Mesodermal cell (in vitro differentiated cells): ENCODE measurements at regions not wholly inside any gene's neighbourhood (a gene's known extent, or its start where the extent isn't known, plus 50 kb on each side); places are given as distances from the start of the nearest gene placed in this dataset.

Experiments used
- H3K27ac ChIP-seq: 2 replicates; pipeline ENCODE4 v1.7.0; 2013; ENCODE audit warnings: mild to moderate bottlenecking, low read depth, low read length, moderate library complexity; ENCODE audit not compliant: severe bottlenecking
- H3K36me3 ChIP-seq: 2 replicates; pipeline ENCODE4 v1.7.1; 2013; ENCODE audit warnings: mild to moderate bottlenecking, low read length, moderate library complexity; ENCODE audit not compliant: control insufficient read depth, insufficient read depth
- H3K4me1 ChIP-seq: one replicate; pipeline ENCODE4 v1.7.1; 2013; ENCODE audit warnings: mild to moderate bottlenecking, low read length; ENCODE audit not compliant: insufficient read depth, control insufficient read depth, poor library complexity, severe bottlenecking
- H3K4me3 ChIP-seq: 2 replicates; pipeline ENCODE4 v1.7.0; 2013; ENCODE audit warnings: low read length, control low read depth, mild to moderate bottlenecking; ENCODE audit not compliant: insufficient read depth, poor library complexity, severe bottlenecking; ENCODE audit errors: extremely low read depth
- H3K9me3 ChIP-seq: 2 replicates; pipeline ENCODE4 v1.7.1; 2013; ENCODE audit warnings: mild to moderate bottlenecking, low read length, moderate library complexity; ENCODE audit not compliant: control insufficient read depth
- WGBS, 2 experiments: methylation state at CpG; one replicate each; pipeline ENCODE4 v1.1.5; 2013; ENCODE audit warnings: missing lambda C conversion rate in 2 of 2; ENCODE audit not compliant: insufficient coverage in 2 of 2; 5-methylcytosine and 5-hydroxymethylcytosine counted together

- H3K4me3 ChIP-seq: no peak overlapping the region
- WGBS, 2 experiments: no CpG with 5 or more reads among the region's 1 CpG
- H3K36me3 ChIP-seq: no peaks in the 10 kb centered on the region
- H3K9me3 ChIP-seq: no peaks in the 10 kb centered on the region
- H3K27ac ChIP-seq: no peak overlapping the region
- H3K4me1 ChIP-seq: peaks cover 3% of the 10 kb centered on the region
Observed at GRCh38 chr13:66033924-66034323, 1196.2 kb downstream of the PCDH9 start.

DNA sequence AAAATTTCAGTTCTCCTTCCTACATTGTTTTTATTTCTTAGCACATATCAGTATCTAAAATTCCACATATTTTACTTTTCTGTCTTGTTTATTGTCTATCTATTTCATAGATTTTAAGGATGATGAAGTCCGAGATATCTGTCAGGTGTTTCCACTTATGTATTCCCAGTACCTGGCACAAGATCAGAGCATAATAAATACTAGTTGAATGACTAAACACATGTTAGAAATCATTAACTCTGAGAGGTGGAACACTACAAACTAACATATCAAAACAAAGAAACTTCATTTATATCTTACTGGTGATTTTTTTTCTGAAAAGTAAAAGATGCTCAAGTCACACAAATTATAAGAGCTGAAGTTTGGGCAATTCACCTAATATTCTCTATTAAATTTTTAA lies 1208.3 kb downstream of the PCDH9 start:
- Histone ChIP-seq H3K27ac (no peak overlapping the region), H3K4me1 (no peaks in the 10 kb centered on the region), H3K36me3 (no peaks in the 10 kb centered on the region), H3K9me3 (no peaks in the 10 kb centered on the region), H3K4me3 (no peak overlapping the region)
- no CpG with 5 or more reads among the region's 1 CpG for WGBS, 2 experiments

DNA sequence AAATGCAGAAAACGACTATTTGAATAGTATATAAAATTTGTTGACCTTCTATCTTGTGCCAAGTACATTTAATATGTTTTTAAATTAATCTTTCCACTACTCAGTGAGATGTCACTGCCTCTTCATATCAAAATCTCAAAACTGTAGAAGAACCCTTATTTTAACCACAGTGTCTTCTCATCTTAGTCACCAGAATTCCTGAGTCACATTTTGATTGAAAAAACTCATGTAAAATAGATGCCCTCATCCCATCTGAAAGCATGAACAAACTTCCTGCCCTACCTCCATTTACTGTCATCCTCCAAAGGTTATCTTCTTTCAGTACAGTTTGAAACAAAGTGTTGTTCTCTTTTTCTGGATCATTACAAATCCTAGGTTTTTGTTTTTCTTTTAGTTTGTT lies 1215.4 kb downstream of the PCDH9 start:
- no peaks in the 10 kb centered on the region for H3K36me3 ChIP-seq
- no CpG with 5 or more reads among the region's 1 CpG for WGBS, 2 experiments
- no peaks in the 10 kb centered on the region for H3K4me1 ChIP-seq
- H3K27ac ChIP-seq: no peak overlapping the region
- no peak overlapping the region for H3K4me3 ChIP-seq
- H3K9me3 ChIP-seq: no peaks in the 10 kb centered on the region

DNA sequence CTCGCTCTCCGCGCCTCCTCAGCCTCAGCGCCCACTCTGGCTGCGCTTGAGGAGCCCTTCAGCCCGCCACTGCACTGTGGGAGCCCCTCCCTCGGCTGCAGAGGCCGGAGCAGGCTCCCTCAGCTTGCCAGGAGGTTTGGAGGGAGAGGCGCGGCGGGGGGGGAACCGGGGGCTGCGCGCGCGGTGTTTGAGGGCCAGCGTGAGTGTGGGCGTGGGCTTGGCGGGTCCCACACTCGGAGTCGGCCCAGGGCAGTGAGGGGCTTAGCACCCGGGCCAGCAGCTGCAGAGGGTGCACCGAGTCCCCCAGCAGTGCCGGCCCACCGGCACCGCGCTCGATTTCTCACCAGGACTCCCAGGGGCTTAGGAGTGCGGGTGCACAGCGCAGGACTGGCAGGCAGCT lies 1220.9 kb downstream of the PCDH9 start:
- no peaks in the 10 kb centered on the region for H3K9me3 ChIP-seq
- no peak overlapping the region for H3K27ac ChIP-seq
- H3K4me1 ChIP-seq: no peaks in the 10 kb centered on the region
- no peak overlapping the region for H3K4me3 ChIP-seq
- WGBS, 2 experiments: 94% methylated on average over 26 to 30 of the region's 30 CpGs
- no peaks in the 10 kb centered on the region for H3K36me3 ChIP-seq

DNA sequence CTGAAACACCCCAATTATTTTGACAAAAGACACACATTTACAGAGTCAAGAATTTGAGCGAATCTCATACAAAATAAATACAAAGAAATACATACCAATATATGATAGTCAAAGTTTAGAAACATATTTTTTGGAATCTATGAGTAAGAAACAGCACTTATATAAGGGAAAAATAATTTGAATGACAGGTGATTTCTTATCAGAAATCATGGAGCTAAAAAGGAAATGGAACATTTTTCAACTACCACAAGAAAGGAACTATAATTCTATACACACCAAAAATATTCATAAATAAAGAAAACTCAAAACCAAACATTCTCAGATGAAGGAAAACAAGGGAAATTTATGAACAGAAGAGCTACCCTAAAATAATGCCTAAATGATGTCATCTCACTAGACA lies 1226.6 kb downstream of the PCDH9 start:
- H3K36me3 ChIP-seq: no peaks in the 10 kb centered on the region
- WGBS, 2 experiments: no CpG with 5 or more reads among the region's 1 CpG

DNA sequence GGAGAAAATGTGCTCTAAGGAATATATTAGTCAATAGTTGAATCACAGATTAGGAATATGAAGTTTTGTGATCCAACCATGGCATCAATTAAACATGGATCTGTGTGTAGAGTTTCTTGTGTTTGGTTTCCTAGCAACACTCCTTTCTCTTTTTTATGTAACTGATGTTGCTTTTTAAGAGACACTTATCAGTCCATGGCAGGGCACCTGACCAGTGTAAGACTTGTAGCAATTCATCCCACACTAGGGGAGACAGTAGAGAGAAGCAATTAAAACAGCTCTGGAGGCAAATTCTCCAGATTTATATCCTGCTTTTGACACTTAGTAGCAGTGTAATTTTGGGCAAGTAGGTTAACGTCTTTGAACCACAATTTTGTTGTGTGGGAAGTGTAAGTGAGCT lies 1229.0 kb downstream of the PCDH9 start:
- WGBS, 2 experiments: no CpG with 5 or more reads among the region's 1 CpG
- no peak overlapping the region for H3K4me3 ChIP-seq
- no peaks in the 10 kb centered on the region for H3K4me1 ChIP-seq
- no peaks in the 10 kb centered on the region for H3K9me3 ChIP-seq
- no peak overlapping the region for H3K27ac ChIP-seq
- no peaks in the 10 kb centered on the region for H3K36me3 ChIP-seq

More for the DNA sequence above, 1226.6 kb downstream of the PCDH9 start:
- Histone ChIP-seq H3K4me1 (no peaks in the 10 kb centered on the region), H3K9me3 (no peaks in the 10 kb centered on the region), H3K4me3 (no peak overlapping the region), H3K27ac (no peak overlapping the region)

GRCh38 chr13:65999411-65999810 lies 1230.7 kb downstream of the PCDH9 start:
- no peaks in the 10 kb centered on the region for H3K36me3 ChIP-seq
- no CpG with 5 or more reads among the region's 1 CpG for WGBS, 2 experiments
- no peak overlapping the region for H3K27ac ChIP-seq
- H3K9me3 ChIP-seq: no peaks in the 10 kb centered on the region
- no peaks in the 10 kb centered on the region for H3K4me1 ChIP-seq
- H3K4me3 ChIP-seq: no peak overlapping the region

- Histone ChIP-seq H3K27ac (no peak overlapping the region), H3K9me3 (no peaks in the 10 kb centered on the region), H3K4me1 (no peaks in the 10 kb centered on the region), H3K4me3 (no peak overlapping the region), H3K36me3 (no peaks in the 10 kb centered on the region)
Observed at GRCh38 chr13:65990684-65991083, 1239.5 kb downstream of the PCDH9 start.

GRCh38 chr13:65985612-65986011 lies 1244.5 kb downstream of the PCDH9 start:
- no peaks in the 10 kb centered on the region for H3K36me3 ChIP-seq
- no peaks in the 10 kb centered on the region for H3K4me1 ChIP-seq
- H3K4me3 ChIP-seq: no peak overlapping the region
- WGBS, 2 experiments: 88 to 94% methylated on average over 3 to 4 of the region's 10 CpGs
- no peaks in the 10 kb centered on the region for H3K9me3 ChIP-seq
- no peak overlapping the region for H3K27ac ChIP-seq

DNA sequence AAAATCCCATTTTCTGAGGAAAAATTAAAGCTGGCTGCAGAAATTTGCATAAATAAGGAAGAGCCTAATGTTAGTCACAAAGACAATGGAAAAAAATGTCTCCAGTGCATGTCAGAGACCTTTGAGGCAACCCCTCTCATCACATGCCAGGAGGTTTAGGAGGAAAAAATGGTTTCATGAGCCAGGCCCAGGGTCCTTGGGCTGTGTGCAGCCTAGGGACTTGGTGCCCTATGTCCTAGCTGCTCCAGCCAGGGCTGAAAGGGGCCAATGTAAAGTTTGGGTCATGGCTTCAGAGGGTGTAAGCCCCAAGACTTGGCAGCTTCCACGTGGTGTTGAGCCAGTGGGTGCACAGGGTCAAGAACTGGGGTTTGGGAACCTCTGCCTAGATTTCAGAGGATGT lies 1252.6 kb downstream of the PCDH9 start:
- Histone ChIP-seq H3K9me3 (no peaks in the 10 kb centered on the region), H3K27ac (no peak overlapping the region), H3K4me3 (no peak overlapping the region), H3K4me1 (no peaks in the 10 kb centered on the region), H3K36me3 (no peaks in the 10 kb centered on the region)
- 78 to 80% methylated on average over 1 of the region's 1 CpG for WGBS, 2 experiments

DNA sequence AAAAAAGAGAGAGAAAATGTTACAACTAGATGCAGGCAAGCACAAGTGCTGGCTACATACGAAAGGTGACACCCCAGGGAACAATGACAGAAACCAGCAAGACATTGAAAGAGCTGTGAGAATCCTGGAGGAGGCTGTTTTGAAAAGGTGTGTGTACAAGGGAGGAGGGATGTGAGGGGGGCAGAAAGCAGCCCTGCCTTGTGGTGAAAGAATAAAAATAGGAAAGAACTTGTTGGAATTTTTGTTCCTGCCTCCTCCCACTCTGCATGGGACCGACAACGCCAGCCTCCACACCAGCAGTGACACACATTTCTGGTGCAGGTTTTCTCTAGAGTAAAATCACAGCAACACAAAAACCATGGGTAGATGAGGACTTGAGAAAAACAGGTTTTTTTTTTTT lies 1258.6 kb downstream of the PCDH9 start:
- Histone ChIP-seq H3K4me1 (no peaks in the 10 kb centered on the region), H3K27ac (no peak overlapping the region), H3K4me3 (no peak overlapping the region), H3K9me3 (no peaks in the 10 kb centered on the region), H3K36me3 (no peaks in the 10 kb centered on the region)
- WGBS, 2 experiments: 58 to 65% methylated on average over 1 to 2 of the region's 3 CpGs

DNA sequence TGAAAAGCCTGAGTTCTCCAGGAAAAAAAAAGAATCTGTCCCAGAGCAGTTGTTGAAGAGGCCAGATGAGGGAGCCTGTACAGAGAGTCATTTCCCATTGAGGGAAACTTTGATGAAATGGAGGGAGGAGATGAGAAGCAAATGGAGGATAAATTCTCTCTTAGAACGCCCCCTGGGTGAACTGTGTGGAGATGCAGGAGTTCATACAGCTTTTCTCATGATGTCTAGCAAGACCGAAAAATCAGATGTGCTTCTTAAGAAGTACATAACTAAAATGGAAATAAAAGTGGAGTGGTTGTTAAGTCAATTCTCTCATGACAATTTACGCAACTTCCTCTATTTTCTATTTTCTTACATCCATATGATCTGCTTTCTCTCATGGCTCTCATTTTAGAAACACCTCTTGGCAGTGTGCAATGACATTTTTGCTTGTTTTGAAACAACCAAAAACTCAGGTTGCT lies 1263.1 kb downstream of the PCDH9 start:
- 47 to 58% methylated on average over 2 to 3 of the region's 3 CpGs for WGBS, 2 experiments
- no peaks in the 10 kb centered on the region for H3K4me1 ChIP-seq
- no peaks in the 10 kb centered on the region for H3K9me3 ChIP-seq
- no peak overlapping the region for H3K4me3 ChIP-seq
- no peaks in the 10 kb centered on the region for H3K36me3 ChIP-seq
- H3K27ac ChIP-seq: no peak overlapping the region
